ENCODE measurements at regions not wholly inside any gene's neighbourhood (a gene's known extent, or its start where the extent isn't known, plus 50 kb on each side); places are given as distances from the start of the nearest gene placed in this dataset.

DNA sequence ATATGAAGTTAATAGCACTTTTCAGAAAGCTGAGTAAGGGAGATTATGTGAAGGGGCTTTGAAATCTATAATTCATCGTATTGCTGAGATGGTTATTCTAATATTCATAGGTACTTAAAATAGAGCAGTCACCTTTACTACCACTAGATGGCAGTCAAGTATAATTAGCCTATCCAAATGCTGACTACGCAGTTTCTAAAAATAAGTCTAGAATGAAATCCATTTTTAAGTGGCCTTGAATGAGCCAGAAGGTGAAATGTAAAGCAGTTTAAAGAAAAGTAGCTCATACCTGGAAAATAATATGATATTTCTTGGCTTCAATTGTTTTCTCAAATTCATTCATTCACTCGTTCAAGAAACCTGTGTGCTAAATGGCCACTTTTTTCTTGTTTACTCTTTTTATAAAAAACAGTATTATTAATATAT is 1277.1 kb downstream of the GATA3 start:
- TF ChIP-seq GATA2 (IDR thresholded peaks at IDR 0.05; ENCODE audit: low read depth, low read length) (no peak), GATA3 (IDR thresholded peaks at IDR 0.05; ENCODE audit: low read depth, low read length) (no peak)

All from SH-SY5Y (cell line).